HepG2 (cell line): ENCODE measurements at regions not wholly inside any gene's neighbourhood (a gene's known extent, or its start where the extent isn't known, plus 50 kb on each side); places are given as distances from the start of the nearest gene placed in this dataset.

Experiments used
- ATAC-seq: fragments of 200-7000 bp; cut with Tn5 transposase; 3 replicates; pipeline ENCODE4 v1.9.1; 2020; ENCODE audit warnings: mild to moderate bottlenecking, moderate library complexity
- BruUV-seq: library from RNA; stranded (reverse); fragments of 400-500 nt; replicated peaks from 2 replicates; lab custom pipeline; 2021; lab: Mats Ljungman, UMichigan
- CTCF ChIA-PET: fragments of 300-600 bp; formaldehyde crosslinking; extraction: SDS; loops from one replicate; lab custom pipeline; 2021; ENCODE audit warnings: low total read pairs, inconsistent platforms, low intra/inter-chr PET ratio; lab: Yijun Ruan, JAX
- POLR2A ChIA-PET: fragments of 350-600 bp; sonication (Branson Sonifier 250); formaldehyde crosslinking; loops from one replicate; lab custom pipeline; 2020; ENCODE audit warnings: antibody characterized with exemption, inconsistent platforms; lab: Yijun Ruan, JAX
- DNase-seq: peaks from one replicate; pipeline ENCODE4 v3.0.0-alpha.2; 2015; ENCODE audit warnings: low spot score
- FAIRE-seq: peaks from 3 replicates; lab custom pipeline; 2011; peaks lifted over from hg19 to GRCh38; lab: Jason Lieb, UNC
- H2AFZ ChIP-seq: one replicate; pipeline ENCODE4 v1.6.1; 2011; ENCODE audit warnings: low read length, inconsistent platforms
- H3K27ac ChIP-seq: fragments of 300-600 bp; 3 replicates; pipeline ENCODE4 v1.8.0; 2011; ENCODE audit warnings: mixed run types, mild to moderate bottlenecking, mixed read lengths, low read length, inconsistent platforms; ENCODE audit not compliant: insufficient read depth; ENCODE audit errors: extremely low read length
- H3K27me3 ChIP-seq, 2 experiments: fragments of 200-600 bp in 1 of 2; 2 replicates in 1 of 2; 3 replicates in 1 of 2; pipeline versions ENCODE4 v1.6.0 to v1.8.0; 2011; ENCODE audit warnings: low read length in 2 of 2, mild to moderate bottlenecking in 2 of 2, moderate library complexity in 2 of 2, inconsistent platforms in 1 of 2; ENCODE audit not compliant: insufficient read depth in 2 of 2, control insufficient read depth in 1 of 2
- H3K36me3 ChIP-seq, 2 experiments: fragments of 200-600 bp in 1 of 2; replicated peaks in 1 of 2; 2 replicates in 1 of 2; 3 replicates in 1 of 2; pipeline versions ENCODE4 v1.5.1 to v1.8.0; 2011; ENCODE audit warnings: low read length in 2 of 2, inconsistent platforms in 1 of 2; ENCODE audit not compliant: insufficient read depth in 2 of 2, control insufficient read depth in 1 of 2
- H3K4me1 ChIP-seq: 2 replicates; pipeline ENCODE4 v1.5.1; 2012; ENCODE audit warnings: low read length, inconsistent platforms; ENCODE audit not compliant: insufficient read depth
- H3K4me2 ChIP-seq: 2 replicates; pipeline ENCODE4 v1.6.0; 2011; ENCODE audit warnings: low read depth, low read length, inconsistent platforms
- H3K4me3 ChIP-seq, 3 experiments: fragments of 200-600 bp in 1 of 3; sonication (generic), shearing (Covaris generic) in 1 of 3; replicated peaks in 1 of 3; 2 replicates each; pipeline ENCODE4 v1.5.1; 2011 to 2016; ENCODE audit warnings: low read length in 3 of 3, inconsistent platforms in 2 of 3, low read depth in 2 of 3, mild to moderate bottlenecking in 2 of 3, control low read depth in 1 of 3, mixed read lengths in 1 of 3; ENCODE audit not compliant: insufficient read depth in 1 of 3
- H3K79me2 ChIP-seq: one replicate; pipeline ENCODE4 v1.6.1; 2011; ENCODE audit warnings: low read length, inconsistent platforms; ENCODE audit not compliant: insufficient read depth
- H3K9ac ChIP-seq: 2 replicates; pipeline ENCODE4 v1.6.0; 2011; ENCODE audit warnings: mild to moderate bottlenecking, low read depth, low read length, inconsistent platforms; ENCODE audit not compliant: insufficient read depth
- H3K9me3 ChIP-seq: 2 replicates; pipeline ENCODE4 v1.5.1; 2012; ENCODE audit warnings: mild to moderate bottlenecking, low read length
- H4K20me1 ChIP-seq: 2 replicates; pipeline ENCODE4 v1.6.0; 2011; ENCODE audit warnings: inconsistent platforms, mild to moderate bottlenecking, low read length, moderate library complexity; ENCODE audit not compliant: insufficient read depth
- MTF1 ChIP-seq: sonication (generic); formaldehyde crosslinking; IDR thresholded peaks from 2 replicates; pipeline ENCODE4 v1.5.0; 2020; ENCODE audit warnings: missing genetic modification reagents
- PCBP2 ChIP-seq: fragments of 200-400 bp; formaldehyde crosslinking; optimal IDR thresholded peaks from 2 replicates; pipeline ENCODE3; 2018; ENCODE audit warnings: low read length, low read depth; ENCODE audit not compliant: poor library complexity, severe bottlenecking
- RFX5 ChIP-seq: IDR thresholded peaks from 2 replicates; pipeline ENCODE4 v1.6.1; 2011; ENCODE audit warnings: low read depth, low read length, improper control_type of control experiment
- ZBTB7B ChIP-seq: sonication (generic); formaldehyde crosslinking; IDR thresholded peaks from 2 replicates; pipeline ENCODE4 v1.4.0; 2020; ENCODE audit warnings: missing genetic modification reagents
- ZNF496 ChIP-seq: sonication (generic); formaldehyde crosslinking; IDR thresholded peaks from 2 replicates; pipeline ENCODE4 v1.8.1; 2023; ENCODE audit warnings: mild to moderate bottlenecking, moderate library complexity, missing genetic modification reagents; ENCODE audit not compliant: insufficient replicate concordance
- ZNF589 ChIP-seq: sonication (generic); formaldehyde crosslinking; conservative IDR thresholded peaks from 2 replicates; pipeline ENCODE4 v1.8.0; 2022; ENCODE audit warnings: mild to moderate bottlenecking, moderate library complexity, missing genetic modification reagents
- ZNF768 ChIP-seq: sonication (generic); formaldehyde crosslinking; IDR thresholded peaks from 2 replicates; pipeline ENCODE4 v1.4.0; 2020; ENCODE audit warnings: missing genetic modification reagents
- WGBS: methylation state at CpG from one replicate; pipeline ENCODE4 v1.1.6; 2017; ENCODE audit warnings: low lambda C conversion rate; 5-methylcytosine and 5-hydroxymethylcytosine counted together
- in situ Hi-C: cut with HindIII; loops from 2 replicates; pipeline ENCODE4 v1.10.0; 2017; ENCODE audit warnings: low pct_unique_long_range_greater_than_20kb; ENCODE audit not compliant: extremely low pct_ligation_motif_present
- intact Hi-C: fragments of 100-400 bp; cut with micrococcal nuclease; formaldehyde crosslinking; loops from one replicate; pipeline ENCODE4 v1.10.0; 2022; ENCODE audit not compliant: unreplicated experiment
- TF ChIP-seq, protein P1 (sequence below): sonication (generic); formaldehyde crosslinking; IDR thresholded peaks from 2 replicates; pipeline ENCODE4 v1.8.1; 2023; ENCODE audit warnings: mild to moderate bottlenecking, missing genetic modification reagents
- TF ChIP-seq, protein P2 (sequence below): sonication (generic); formaldehyde crosslinking; IDR thresholded peaks from 2 replicates; pipeline ENCODE4 v1.4.0; 2020; ENCODE audit warnings: missing genetic modification reagents, borderline replicate concordance
- TF ChIP-seq, protein P3 (sequence below): sonication (generic); formaldehyde crosslinking; IDR thresholded peaks from 2 replicates; pipeline ENCODE4 v1.8.0; 2022; ENCODE audit warnings: low read depth, missing genetic modification reagents

DNA sequence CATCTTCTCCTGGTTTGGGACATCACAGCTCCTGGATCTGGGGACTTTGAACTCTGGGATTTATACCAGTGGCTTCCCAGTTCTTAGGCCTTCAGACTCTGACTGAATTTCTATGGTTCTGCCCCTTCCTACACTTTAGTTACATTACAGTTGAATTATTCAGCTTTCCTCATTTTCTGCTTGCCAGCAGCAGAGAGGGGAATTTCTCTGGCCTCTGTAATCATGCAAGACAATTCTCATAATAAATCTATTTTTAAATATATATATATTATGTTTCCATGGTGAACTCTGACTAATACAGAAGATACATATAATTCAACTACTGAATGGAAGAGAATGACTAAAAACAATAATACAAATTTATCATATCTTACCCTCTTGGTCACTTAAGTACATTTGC is 1478.6 kb upstream of the ACVR2A start:
- no peak for ATAC-seq
- CTCF ChIA-PET: no interaction called here
- BruUV-seq: no TSS peak

DNA sequence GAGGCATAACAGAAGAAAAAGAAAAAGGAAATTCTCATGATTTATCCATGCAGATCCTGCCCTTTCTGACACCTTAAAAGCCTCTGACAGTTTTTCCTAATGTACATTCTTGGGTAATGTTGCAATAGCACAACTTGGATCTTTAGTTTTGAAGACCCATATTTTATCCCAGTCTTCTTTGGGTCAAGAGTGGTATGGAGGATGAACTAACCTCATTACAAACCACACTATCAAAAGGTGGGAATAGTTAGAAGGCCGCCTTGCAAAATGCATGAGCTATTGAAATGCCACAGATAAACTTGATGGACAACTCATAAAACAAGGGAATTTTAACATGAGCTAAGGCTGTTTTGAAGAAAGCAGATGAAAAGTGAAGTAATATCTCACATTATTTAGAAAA is 1479.8 kb upstream of the ACVR2A start:
- in situ Hi-C loops (no loop called here), intact Hi-C loops (no loop called here)
- 2% methylated on average over 1 of the region's 1 CpG for WGBS
- ChIA-PET CTCF (no interaction called here), POLR2A (no interaction called here)
- Histone ChIP-seq H3K9ac (no peak overlapping the region), H4K20me1 (no peaks in the 10 kb centered on the region), H3K4me3 (no peak overlapping the region), H3K4me1 (no peaks in the 10 kb centered on the region), H3K36me3 (no peaks in the 10 kb centered on the region), H3K79me2 (no peaks in the 10 kb centered on the region), H2AFZ (no peak overlapping the region), H3K9me3 (no peaks in the 10 kb centered on the region), H3K27ac (no peak overlapping the region), H3K4me2 (no peak overlapping the region), H3K27me3 (no peaks in the 10 kb centered on the region)
- TF ChIP-seq ZNF768 (CRISPR knock-in tag) (no peak), ZNF589 (no peak), PCBP2 (no peak), ZNF496 (no peak), ZBTB7B (CRISPR knock-in tag) (no peak), MTF1 (CRISPR knock-in tag) (no peak)
- TF ChIP-seq, protein P1, sequence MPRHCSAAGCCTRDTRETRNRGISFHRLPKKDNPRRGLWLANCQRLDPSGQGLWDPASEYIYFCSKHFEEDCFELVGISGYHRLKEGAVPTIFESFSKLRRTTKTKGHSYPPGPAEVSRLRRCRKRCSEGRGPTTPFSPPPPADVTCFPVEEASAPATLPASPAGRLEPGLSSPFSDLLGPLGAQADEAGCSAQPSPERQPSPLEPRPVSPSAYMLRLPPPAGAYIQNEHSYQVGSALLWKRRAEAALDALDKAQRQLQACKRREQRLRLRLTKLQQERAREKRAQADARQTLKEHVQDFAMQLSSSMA (CRISPR knock-in tag): no peak
- TF ChIP-seq, protein P2, sequence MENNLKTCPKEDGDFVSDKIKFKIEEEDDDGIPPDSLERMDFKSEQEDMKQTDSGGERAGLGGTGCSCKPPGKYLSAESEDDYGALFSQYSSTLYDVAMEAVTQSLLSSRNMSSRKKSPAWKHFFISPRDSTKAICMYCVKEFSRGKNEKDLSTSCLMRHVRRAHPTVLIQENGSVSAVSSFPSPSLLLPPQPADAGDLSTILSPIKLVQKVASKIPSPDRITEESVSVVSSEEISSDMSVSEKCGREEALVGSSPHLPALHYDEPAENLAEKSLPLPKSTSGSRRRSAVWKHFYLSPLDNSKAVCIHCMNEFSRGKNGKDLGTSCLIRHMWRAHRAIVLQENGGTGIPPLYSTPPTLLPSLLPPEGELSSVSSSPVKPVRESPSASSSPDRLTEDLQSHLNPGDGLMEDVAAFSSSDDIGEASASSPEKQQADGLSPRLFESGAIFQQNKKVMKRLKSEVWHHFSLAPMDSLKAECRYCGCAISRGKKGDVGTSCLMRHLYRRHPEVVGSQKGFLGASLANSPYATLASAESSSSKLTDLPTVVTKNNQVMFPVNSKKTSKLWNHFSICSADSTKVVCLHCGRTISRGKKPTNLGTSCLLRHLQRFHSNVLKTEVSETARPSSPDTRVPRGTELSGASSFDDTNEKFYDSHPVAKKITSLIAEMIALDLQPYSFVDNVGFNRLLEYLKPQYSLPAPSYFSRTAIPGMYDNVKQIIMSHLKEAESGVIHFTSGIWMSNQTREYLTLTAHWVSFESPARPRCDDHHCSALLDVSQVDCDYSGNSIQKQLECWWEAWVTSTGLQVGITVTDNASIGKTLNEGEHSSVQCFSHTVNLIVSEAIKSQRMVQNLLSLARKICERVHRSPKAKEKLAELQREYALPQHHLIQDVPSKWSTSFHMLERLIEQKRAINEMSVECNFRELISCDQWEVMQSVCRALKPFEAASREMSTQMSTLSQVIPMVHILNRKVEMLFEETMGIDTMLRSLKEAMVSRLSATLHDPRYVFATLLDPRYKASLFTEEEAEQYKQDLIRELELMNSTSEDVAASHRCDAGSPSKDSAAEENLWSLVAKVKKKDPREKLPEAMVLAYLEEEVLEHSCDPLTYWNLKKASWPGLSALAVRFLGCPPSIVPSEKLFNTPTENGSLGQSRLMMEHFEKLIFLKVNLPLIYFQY: no peak
- TF ChIP-seq, protein P3, sequence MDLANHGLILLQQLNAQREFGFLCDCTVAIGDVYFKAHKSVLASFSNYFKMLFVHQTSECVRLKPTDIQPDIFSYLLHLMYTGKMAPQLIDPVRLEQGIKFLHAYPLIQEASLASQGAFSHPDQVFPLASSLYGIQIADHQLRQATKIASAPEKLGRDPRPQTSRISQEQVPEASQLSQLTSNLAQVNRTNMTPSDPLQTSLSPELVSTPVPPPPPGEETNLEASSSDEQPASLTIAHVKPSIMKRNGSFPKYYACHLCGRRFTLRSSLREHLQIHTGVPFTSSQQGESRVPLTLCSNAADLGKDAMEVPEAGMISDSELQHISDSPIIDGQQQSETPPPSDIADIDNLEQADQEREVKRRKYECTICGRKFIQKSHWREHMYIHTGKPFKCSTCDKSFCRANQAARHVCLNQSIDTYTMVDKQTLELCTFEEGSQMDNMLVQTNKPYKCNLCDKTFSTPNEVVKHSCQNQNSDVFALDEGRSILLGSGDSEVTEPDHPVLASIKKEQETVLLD (CRISPR knock-in tag): no peak
- ATAC-seq (no peak), DNase-seq (no peak), FAIRE-seq (no peak)
- BruUV-seq: no TSS peak

More for the DNA sequence above, 1478.6 kb upstream of the ACVR2A start:
- no peak for FAIRE-seq
- no peaks in the 10 kb centered on the region for H3K79me2 ChIP-seq
- in situ Hi-C loops: no loop called here
- DNase-seq: no peak
- no peak for TF ChIP-seq RFX5
- H3K4me1 ChIP-seq: no peaks in the 10 kb centered on the region
- POLR2A ChIA-PET: no interaction called here
- H2AFZ ChIP-seq: no peak overlapping the region
- no peaks in the 10 kb centered on the region for H3K36me3 ChIP-seq
- no peak overlapping the region for H3K27ac ChIP-seq
- no peaks in the 10 kb centered on the region for H3K27me3 ChIP-seq
- no peaks in the 10 kb centered on the region for H3K9me3 ChIP-seq
- no peak overlapping the region for H3K9ac ChIP-seq
- no peak overlapping the region for H3K4me2 ChIP-seq
- intact Hi-C loops: no loop called here
- H4K20me1 ChIP-seq: no peaks in the 10 kb centered on the region
- H3K4me3 ChIP-seq: no peak overlapping the region
